ENCODE measurements at regions not wholly inside any gene's neighbourhood (a gene's known extent, or its start where the extent isn't known, plus 50 kb on each side); places are given as distances from the start of the nearest gene placed in this dataset.

DNA sequence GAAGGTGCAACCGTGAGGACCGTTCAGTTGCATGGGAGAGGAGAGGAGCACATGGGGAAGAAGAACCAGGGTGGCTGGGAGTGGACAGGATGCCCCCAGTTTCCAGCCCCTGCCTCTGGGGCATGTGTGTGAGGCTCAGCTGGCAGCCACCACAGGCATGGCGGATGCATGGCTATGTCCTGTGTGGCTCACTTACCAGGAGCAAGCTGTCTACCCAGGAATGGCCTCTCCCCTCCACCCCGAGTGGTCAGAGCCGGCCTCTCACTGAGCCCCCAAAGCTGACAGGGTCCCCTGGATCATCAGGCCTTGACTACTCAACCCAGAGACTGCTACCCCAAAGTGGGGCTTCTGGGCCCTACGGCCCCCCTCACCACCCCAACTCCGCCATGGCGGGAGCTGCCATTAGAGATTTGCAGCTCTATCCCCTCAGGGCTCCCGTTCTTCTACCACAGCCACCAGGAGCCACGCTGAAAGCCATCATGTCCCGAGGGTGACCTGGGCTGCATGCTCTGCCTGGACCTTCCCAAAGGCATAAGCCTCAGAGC, 65.3 kb downstream of the RHOB start:
- H3K9me3 ChIP-seq (ENCODE audit: insufficient read depth in 2 of 2, low read depth in 1 of 2, low read length in 1 of 2): no peaks in the 10 kb centered on the region
- CTCF ChIA-PET (ENCODE audit: partially characterized antibody): interaction anchor here (0.6 to 0.8 kb wide), 2 partner anchors 62 to 123 kb away, joined by 3 read pairs; no protein-coding TSS in a partner anchor
- H3K4me1 ChIP-seq (replicated peaks in 1 of 4; ENCODE audit: control insufficient read depth in 3 of 4, insufficient read depth in 4 of 4, low read length in 3 of 4): peaks cover 0 to 1% (median 0%) of the 10 kb centered on the region in 4 experiments; a peak in 1 of 7 replicates

More for the DNA sequence above, 65.3 kb downstream of the RHOB start:
- H4K5ac ChIP-seq (ENCODE audit: insufficient read length, low read depth, low read length): no peak overlapping the region
- no peak overlapping the region for H2BK12ac ChIP-seq (ENCODE audit: low read depth, low read length)
- H3K14ac ChIP-seq (ENCODE audit: insufficient read length): no peak overlapping the region
- no peaks in the 10 kb centered on the region for H3K27me3 ChIP-seq (replicated peaks in 1 of 4; ENCODE audit: control insufficient read depth in 3 of 4, extremely low read depth in 1 of 4, insufficient read depth in 3 of 4, low read length in 3 of 4)
- WGBS, 2 experiments (ENCODE audit: extremely low coverage in 1 of 2, insufficient coverage in 1 of 2, insufficient read length in 1 of 2, insufficient replicate concordance in 2 of 2, low coverage in 1 of 2, low lambda C conversion rate in 2 of 2, missing lambda C conversion rate in 1 of 2): 91% methylated on average over 11 of the region's 11 CpGs; no CpG with 5 or more reads in 1 of the 2 experiments
- no peak overlapping the region; the same call in 1 of the 2 replicates for H2BK5ac ChIP-seq (ENCODE audit: low read depth, low read length)
- TF ChIP-seq SUZ12 (IDR thresholded peaks at IDR 0.05; ENCODE audit: low read length): no peak
- no peak for TF ChIP-seq YY1 (IDR thresholded peaks at IDR 0.05; ENCODE audit: low read depth, low read length)
- TF ChIP-seq SRF (IDR thresholded peaks at IDR 0.05; ENCODE audit: low read depth, low read length): no peak
- TF ChIP-seq PHF8 (conservative IDR thresholded peaks at IDR 0.05; ENCODE audit: low read depth, low read length): no peak
- TF ChIP-seq EP300 (IDR thresholded peaks at IDR 0.05; ENCODE audit: borderline replicate concordance in 1 of 2, low read depth in 2 of 2, low read length in 2 of 2): no peak
- TF ChIP-seq RAD21 (IDR thresholded peaks at IDR 0.05 in 1 of 2, conservative IDR thresholded peaks at IDR 0.05 in 1 of 2; ENCODE audit: low read depth in 2 of 2, low read length in 2 of 2): no peak
- no peak for DNase-seq (ENCODE audit: low read depth in 1 of 2, low spot score in 2 of 2)
- H3K4me3 ChIP-seq (ENCODE audit: extremely low read depth in 1 of 4, insufficient read depth in 2 of 4, low read depth in 3 of 4, low read length in 4 of 4): no peak overlapping the region
- no peak overlapping the region for H2AFZ ChIP-seq (ENCODE audit: low read length)
- POLR2A ChIA-PET (ENCODE audit: partially characterized antibody): no interaction called here
- no peak overlapping the region for H2AK5ac ChIP-seq (ENCODE audit: low read depth, low read length)
- no peaks in the 10 kb centered on the region for H3K36me3 ChIP-seq (ENCODE audit: control insufficient read depth in 2 of 4, insufficient read depth in 4 of 4, low read length in 3 of 4)
- H3K23me2 ChIP-seq (ENCODE audit: low read depth, low read length): no peaks in the 10 kb centered on the region
- no peak overlapping the region for H2BK20ac ChIP-seq (ENCODE audit: low read length)
- H3K79me1 ChIP-seq (ENCODE audit: low read depth, low read length): no peaks in the 10 kb centered on the region
- H4K91ac ChIP-seq (replicated peaks; ENCODE audit: insufficient read length, low read length): no peak overlapping the region
- H3K56ac ChIP-seq (replicated peaks; ENCODE audit: insufficient read length, low read depth, low read length): no peak overlapping the region
- H3K9ac ChIP-seq (replicated peaks in 1 of 4; ENCODE audit: extremely low read depth in 1 of 4, low read depth in 3 of 4, low read length in 3 of 4): no peak overlapping the region
- H3K4ac ChIP-seq (replicated peaks; ENCODE audit: insufficient read length, low read depth, low read length): no peak overlapping the region
- no peak overlapping the region for H3K27ac ChIP-seq (ENCODE audit: low read depth, low read length)
- no peaks in the 10 kb centered on the region for H4K20me1 ChIP-seq (replicated peaks in 1 of 2; ENCODE audit: control insufficient read depth in 1 of 2, insufficient read depth in 2 of 2, low read length in 2 of 2)
- no peak overlapping the region for H2BK120ac ChIP-seq (replicated peaks; ENCODE audit: low read depth, low read length)
- no peaks in the 10 kb centered on the region for H3K79me2 ChIP-seq (ENCODE audit: control insufficient read depth in 1 of 2, insufficient read depth in 2 of 2, low read length in 2 of 2)
- no peak overlapping the region for H3K18ac ChIP-seq (ENCODE audit: extremely low read depth, low read length)
- no peak overlapping the region for H3K4me2 ChIP-seq (ENCODE audit: insufficient read depth in 1 of 2, low read depth in 2 of 2, low read length in 2 of 2)
- no peak overlapping the region for H3K23ac ChIP-seq (ENCODE audit: insufficient read length)
- H2BK15ac ChIP-seq (ENCODE audit: low read length): no peak overlapping the region
- FAIRE-seq: no peak
- no peak overlapping the region for H4K8ac ChIP-seq (ENCODE audit: extremely low read depth, insufficient read depth, low read length)
